Spleen (tissue), 11 donors: ENCODE measurements at regions not wholly inside any gene's neighbourhood (a gene's known extent, or its start where the extent isn't known, plus 50 kb on each side); places are given as distances from the start of the nearest gene placed in this dataset.

Experiments
- DNase-seq: peaks from one replicate; pipeline ENCODE4 v3.0.0-alpha.2; 2020
- H3K27ac ChIP-seq, 8 donors: fragments of 200-600 bp; sonication (generic) in 7 of 8; 1 replicate in 4 of 8; 2 replicates in 4 of 8; pipeline versions ENCODE4 v1.5.0 to v1.8.0; 2016 to 2021; ENCODE audit warnings: inconsistent platforms in 4 of 8, mild to moderate bottlenecking in 4 of 8, moderate library complexity in 1 of 8
- H3K27me3 ChIP-seq, 7 donors: fragments of 200-600 bp; sonication (generic) in 6 of 7; replicated peaks in 1 of 7; 1 replicate in 4 of 7; 2 replicates in 3 of 7; pipeline versions ENCODE4 v1.5.0 to v1.8.0; 2016 to 2021; ENCODE audit warnings: inconsistent platforms in 3 of 7, mild to moderate bottlenecking in 1 of 7
- H3K36me3 ChIP-seq, 6 donors: fragments of 200-600 bp; sonication (generic) in 5 of 6; 1 replicate in 4 of 6; 2 replicates in 2 of 6; pipeline versions ENCODE4 v1.5.0 to v1.8.0; 2016 to 2021; ENCODE audit warnings: inconsistent platforms in 2 of 6
- H3K4me1 ChIP-seq, 6 donors: fragments of 200-600 bp; sonication (generic) in 5 of 6; 1 replicate in 3 of 6; 2 replicates in 3 of 6; pipeline versions ENCODE4 v1.5.0 to v1.8.0; 2016 to 2021; ENCODE audit warnings: inconsistent platforms in 3 of 6
- H3K4me3 ChIP-seq, 8 donors: fragments of 200-600 bp; sonication (generic) in 7 of 8; 1 replicate in 4 of 8; 2 replicates in 4 of 8; pipeline versions ENCODE4 v1.5.0 to v1.8.0; 2016 to 2021; ENCODE audit warnings: inconsistent platforms in 4 of 8, mild to moderate bottlenecking in 4 of 8, moderate library complexity in 2 of 8
- H3K9me3 ChIP-seq, 8 donors: fragments of 200-600 bp; sonication (generic) in 7 of 8; 1 replicate in 4 of 8; 2 replicates in 4 of 8; pipeline versions ENCODE4 v1.5.0 to v1.8.0; 2016 to 2021; ENCODE audit warnings: inconsistent platforms in 4 of 8
- CTCF ChIP-seq, 11 experiments: fragments of 200-600 bp in 7 of 11; fragments of 450-650 bp in 4 of 11; sonication (generic) in 4 of 11; IDR thresholded peaks in 8 of 11; conservative IDR thresholded peaks in 3 of 11; 1 replicate in 7 of 11; 2 replicates in 4 of 11; pipeline versions ENCODE4 v1.4.0 to v1.8.0; 2016 to 2021; ENCODE audit warnings: antibody characterized with exemption in 11 of 11, inconsistent platforms in 4 of 11, mild to moderate bottlenecking in 1 of 11
- POLR2A ChIP-seq, 3 donors: fragments of 450-650 bp; IDR thresholded peaks; one replicate each; pipeline ENCODE4 v1.5.1; 2017; ENCODE audit warnings: antibody characterized with exemption in 3 of 3, mild to moderate bottlenecking in 1 of 3
- POLR2AphosphoS5 ChIP-seq, 3 donors: sonication (generic); formaldehyde crosslinking; IDR thresholded peaks; one replicate each; pipeline ENCODE4 v1.5.1; 2017; ENCODE audit warnings: antibody characterized with exemption in 3 of 3
- WGBS, 5 donors: extraction: QIAGEN DNeasy Blood & Tissue Kit in 3 of 5; methylation state at CpG; one replicate each; pipeline versions ENCODE4 v1.1.5 to v1.1.7; 2013 to 2018; 5-methylcytosine and 5-hydroxymethylcytosine counted together
- intact Hi-C: fragments of 100-400 bp; cut with DNase I; formaldehyde crosslinking; loops from one replicate; pipeline ENCODE4 v1.15.0; 2023; ENCODE audit warnings: low total_unique reads
- donor health status: healthy with polysubstance abuse.
- donor health status: DM: no; HTN: no; CAD: no; lungs with moderate emphysema.
- donor health status: DM: no; HTN: no; CAD: no.
- donor health status: Bipolar disorder and iron deficiency.
- donor health status: healthy.
- donor health status: DM: no; HTN: no; CAD: no.
- donor health status: DM: yes; HTN: yes; CAD: no.

GRCh38 chr17:73877962-73878361 is 233.7 kb upstream of the SDK2 start:
- Histone ChIP-seq H3K4me1 (peaks cover 0 to 11% (median 5%) of the 10 kb centered on the region in 6 donors), H3K36me3 (no peaks in the 10 kb centered on the region), H3K4me3 (no peak overlapping the region), H3K27ac (no peak overlapping the region), H3K27me3 (peaks cover 0 to 9% (median 0%) of the 10 kb centered on the region in 7 donors), H3K9me3 (no peaks in the 10 kb centered on the region)
- 72 to 86% (median 82%) methylated on average over 3 to 9 of the region's 9 CpGs for WGBS, 5 donors
- intact Hi-C loops = no loop called here
- TF ChIP-seq POLR2AphosphoS5 (IDR thresholded peaks at IDR 0.05) = no peak
- TF ChIP-seq CTCF (IDR thresholded peaks at IDR 0.05 in 8 of 11, conservative IDR thresholded peaks at IDR 0.05 in 3 of 11) = no peak
- no peak for TF ChIP-seq POLR2A (IDR thresholded peaks at IDR 0.05)
- DNase-seq = no peak

GRCh38 chr17:73878923-73879322 is 234.7 kb upstream of the SDK2 start:
- Histone ChIP-seq H3K4me3 (no peak overlapping the region), H3K4me1 (peaks cover 0 to 11% (median 5%) of the 10 kb centered on the region in 6 donors), H3K27me3 (peaks cover 0 to 15% (median 0%) of the 10 kb centered on the region in 7 donors), H3K9me3 (no peaks in the 10 kb centered on the region), H3K27ac (no peak overlapping the region), H3K36me3 (no peaks in the 10 kb centered on the region)
- 89 to 97% (median 94%) methylated on average over 11 to 14 of the region's 14 CpGs for WGBS, 5 donors
- intact Hi-C loops = no loop called here
- no peak for TF ChIP-seq POLR2AphosphoS5 (IDR thresholded peaks at IDR 0.05)
- no peak for TF ChIP-seq POLR2A (IDR thresholded peaks at IDR 0.05)
- no peak for TF ChIP-seq CTCF (IDR thresholded peaks at IDR 0.05 in 8 of 11, conservative IDR thresholded peaks at IDR 0.05 in 3 of 11)
- DNase-seq = no peak

- intact Hi-C loops = no loop called here
- no peaks in the 10 kb centered on the region for H3K36me3 ChIP-seq
- no peak overlapping the region for H3K27ac ChIP-seq
- WGBS, 5 donors = 41 to 100% (median 68%) methylated on average over 1 to 5 of the region's 5 CpGs
- no peak for DNase-seq
- no peak for TF ChIP-seq POLR2A (IDR thresholded peaks at IDR 0.05)
- no peak for TF ChIP-seq CTCF (IDR thresholded peaks at IDR 0.05 in 8 of 11, conservative IDR thresholded peaks at IDR 0.05 in 3 of 11)
- no peak for TF ChIP-seq POLR2AphosphoS5 (IDR thresholded peaks at IDR 0.05)
- H3K4me3 ChIP-seq = no peak overlapping the region
- H3K27me3 ChIP-seq = peaks cover 0 to 19% (median 0%) of the 10 kb centered on the region in 7 donors
- no peaks in the 10 kb centered on the region for H3K9me3 ChIP-seq
- peaks cover 0 to 8% (median 2%) of the 10 kb centered on the region in 6 donors for H3K4me1 ChIP-seq
These were observed 235.7 kb upstream of the SDK2 start for GRCh38 chr17:73879987-73880386.

GRCh38 chr17:73882590-73882989 is 238.3 kb upstream of the SDK2 start:
- Histone ChIP-seq H3K27ac (no peak overlapping the region), H3K27me3 (peaks cover 0 to 22% (median 0%) of the 10 kb centered on the region in 7 donors), H3K4me1 (no peaks in the 10 kb centered on the region), H3K4me3 (no peak overlapping the region), H3K36me3 (no peaks in the 10 kb centered on the region), H3K9me3 (no peaks in the 10 kb centered on the region)
- TF ChIP-seq POLR2A (IDR thresholded peaks at IDR 0.05) (no peak), POLR2AphosphoS5 (IDR thresholded peaks at IDR 0.05) (no peak)
- DNase-seq = no peak
- 43 to 61% (median 55%) methylated on average over 5 of the region's 5 CpGs for WGBS, 5 donors
- intact Hi-C loops = no loop called here

GRCh38 chr17:73883175-73883574 is 238.9 kb upstream of the SDK2 start:
- 88 to 93% (median 89%) methylated on average over 10 of the region's 10 CpGs for WGBS, 5 donors
- TF ChIP-seq POLR2AphosphoS5 (IDR thresholded peaks at IDR 0.05) = no peak
- no peak for TF ChIP-seq POLR2A (IDR thresholded peaks at IDR 0.05)
- no peak for TF ChIP-seq CTCF (IDR thresholded peaks at IDR 0.05 in 8 of 11, conservative IDR thresholded peaks at IDR 0.05 in 3 of 11)

More at GRCh38 chr17:73883175-73883574, 238.9 kb upstream of the SDK2 start:
- Histone ChIP-seq H3K27ac (no peak overlapping the region), H3K9me3 (no peaks in the 10 kb centered on the region), H3K36me3 (no peaks in the 10 kb centered on the region), H3K4me1 (no peaks in the 10 kb centered on the region), H3K27me3 (peaks cover 0 to 22% (median 0%) of the 10 kb centered on the region in 7 donors), H3K4me3 (no peak overlapping the region)
- no peak for DNase-seq
- intact Hi-C loops = no loop called here
